HepG2 (cell line): ENCODE measurements at regions not wholly inside any gene's neighbourhood (a gene's known extent, or its start where the extent isn't known, plus 50 kb on each side); places are given as distances from the start of the nearest gene placed in this dataset.

ENCODE experiments used
- EZH2 ChIP-seq: conservative IDR thresholded peaks from 2 replicates; pipeline ENCODE4 v1.6.1; 2012; ENCODE audit warnings: mild to moderate bottlenecking, low read depth, low read length, moderate library complexity
- KDM1A ChIP-seq: IDR thresholded peaks from 2 replicates; pipeline ENCODE4 v1.6.1; 2016; ENCODE audit warnings: missing compliant biosample characterization
- NR3C1 ChIP-seq: sonication (generic); formaldehyde crosslinking; IDR thresholded peaks from 2 replicates; pipeline ENCODE4 v1.4.0; 2020; ENCODE audit warnings: missing genetic modification reagents
- TF ChIP-seq, protein P1 (sequence below): fragments of 450-650 bp; IDR thresholded peaks from 2 replicates; pipeline ENCODE4 v1.6.1; 2017; ENCODE audit warnings: mild to moderate bottlenecking
- TF ChIP-seq, protein P2 (sequence below): sonication (generic); formaldehyde crosslinking; IDR thresholded peaks from 2 replicates; pipeline ENCODE4 v1.8.0; 2022; ENCODE audit warnings: mild to moderate bottlenecking, missing genetic modification reagents, borderline replicate concordance
- TF ChIP-seq, protein P3 (sequence below): sonication (generic); formaldehyde crosslinking; conservative IDR thresholded peaks from 2 replicates; pipeline ENCODE4 v1.8.0; 2022; ENCODE audit warnings: missing genetic modification reagents

DNA sequence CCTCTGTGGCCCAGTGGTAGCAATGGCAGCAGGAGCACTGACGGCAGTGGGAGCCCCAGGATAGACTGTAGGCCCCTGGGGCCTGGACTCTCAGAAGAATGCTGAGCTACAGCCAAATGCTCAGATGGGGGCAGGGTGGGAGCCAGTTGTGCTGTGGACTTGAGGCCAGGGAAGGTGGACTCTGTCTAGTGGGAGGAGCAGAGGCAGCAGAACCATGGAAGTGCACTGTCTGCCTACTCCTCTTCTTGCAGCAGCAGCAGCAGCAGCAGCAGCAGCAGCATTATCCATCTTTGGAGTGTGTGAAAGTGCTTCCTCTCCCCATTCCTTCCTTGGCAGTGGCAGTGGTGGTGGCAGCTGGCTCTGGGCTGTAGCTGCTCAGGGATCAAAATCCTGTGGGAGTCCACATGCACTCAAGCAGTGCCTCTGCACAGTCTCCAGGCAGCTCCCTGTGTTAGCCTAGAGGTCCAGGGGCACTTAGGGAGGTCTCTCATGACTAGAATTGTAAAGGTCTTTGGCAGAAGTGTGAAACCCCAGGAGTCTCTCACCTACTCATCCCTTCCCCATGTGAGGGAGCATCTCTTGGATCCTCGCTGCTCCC is 917.9 kb upstream of the B3GALT2 start:
- TF ChIP-seq NR3C1 (CRISPR knock-in tag) (no peak), KDM1A (CRISPR knock-in tag) (no peak), EZH2 (no peak)
- TF ChIP-seq, protein P1, sequence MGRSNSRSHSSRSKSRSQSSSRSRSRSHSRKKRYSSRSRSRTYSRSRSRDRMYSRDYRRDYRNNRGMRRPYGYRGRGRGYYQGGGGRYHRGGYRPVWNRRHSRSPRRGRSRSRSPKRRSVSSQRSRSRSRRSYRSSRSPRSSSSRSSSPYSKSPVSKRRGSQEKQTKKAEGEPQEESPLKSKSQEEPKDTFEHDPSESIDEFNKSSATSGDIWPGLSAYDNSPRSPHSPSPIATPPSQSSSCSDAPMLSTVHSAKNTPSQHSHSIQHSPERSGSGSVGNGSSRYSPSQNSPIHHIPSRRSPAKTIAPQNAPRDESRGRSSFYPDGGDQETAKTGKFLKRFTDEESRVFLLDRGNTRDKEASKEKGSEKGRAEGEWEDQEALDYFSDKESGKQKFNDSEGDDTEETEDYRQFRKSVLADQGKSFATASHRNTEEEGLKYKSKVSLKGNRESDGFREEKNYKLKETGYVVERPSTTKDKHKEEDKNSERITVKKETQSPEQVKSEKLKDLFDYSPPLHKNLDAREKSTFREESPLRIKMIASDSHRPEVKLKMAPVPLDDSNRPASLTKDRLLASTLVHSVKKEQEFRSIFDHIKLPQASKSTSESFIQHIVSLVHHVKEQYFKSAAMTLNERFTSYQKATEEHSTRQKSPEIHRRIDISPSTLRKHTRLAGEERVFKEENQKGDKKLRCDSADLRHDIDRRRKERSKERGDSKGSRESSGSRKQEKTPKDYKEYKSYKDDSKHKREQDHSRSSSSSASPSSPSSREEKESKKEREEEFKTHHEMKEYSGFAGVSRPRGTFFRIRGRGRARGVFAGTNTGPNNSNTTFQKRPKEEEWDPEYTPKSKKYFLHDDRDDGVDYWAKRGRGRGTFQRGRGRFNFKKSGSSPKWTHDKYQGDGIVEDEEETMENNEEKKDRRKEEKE: no peak
- TF ChIP-seq, protein P2, sequence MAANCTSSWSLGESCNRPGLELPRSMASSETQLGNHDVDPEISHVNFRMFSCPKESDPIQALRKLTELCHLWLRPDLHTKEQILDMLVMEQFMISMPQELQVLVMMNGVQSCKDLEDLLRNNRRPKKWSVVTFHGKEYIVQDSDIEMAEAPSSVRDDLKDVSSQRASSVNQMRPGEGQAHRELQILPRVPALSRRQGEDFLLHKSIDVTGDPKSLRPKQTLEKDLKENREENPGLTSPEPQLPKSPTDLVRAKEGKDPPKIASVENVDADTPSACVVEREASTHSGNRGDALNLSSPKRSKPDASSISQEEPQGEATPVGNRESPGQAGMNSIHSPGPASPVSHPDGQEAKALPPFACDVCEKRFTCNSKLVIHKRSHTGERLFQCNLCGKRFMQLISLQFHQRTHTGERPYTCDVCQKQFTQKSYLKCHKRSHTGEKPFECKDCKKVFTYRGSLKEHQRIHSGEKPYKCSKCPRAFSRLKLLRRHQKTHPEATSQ (CRISPR knock-in tag): no peak
- TF ChIP-seq, protein P3, sequence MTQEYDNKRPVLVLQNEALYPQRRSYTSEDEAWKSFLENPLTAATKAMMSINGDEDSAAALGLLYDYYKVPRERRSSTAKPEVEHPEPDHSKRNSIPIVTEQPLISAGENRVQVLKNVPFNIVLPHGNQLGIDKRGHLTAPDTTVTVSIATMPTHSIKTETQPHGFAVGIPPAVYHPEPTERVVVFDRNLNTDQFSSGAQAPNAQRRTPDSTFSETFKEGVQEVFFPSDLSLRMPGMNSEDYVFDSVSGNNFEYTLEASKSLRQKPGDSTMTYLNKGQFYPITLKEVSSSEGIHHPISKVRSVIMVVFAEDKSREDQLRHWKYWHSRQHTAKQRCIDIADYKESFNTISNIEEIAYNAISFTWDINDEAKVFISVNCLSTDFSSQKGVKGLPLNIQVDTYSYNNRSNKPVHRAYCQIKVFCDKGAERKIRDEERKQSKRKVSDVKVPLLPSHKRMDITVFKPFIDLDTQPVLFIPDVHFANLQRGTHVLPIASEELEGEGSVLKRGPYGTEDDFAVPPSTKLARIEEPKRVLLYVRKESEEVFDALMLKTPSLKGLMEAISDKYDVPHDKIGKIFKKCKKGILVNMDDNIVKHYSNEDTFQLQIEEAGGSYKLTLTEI (CRISPR knock-in tag): no peak
